ENCODE measurements at regions not wholly inside any gene's neighbourhood (a gene's known extent, or its start where the extent isn't known, plus 50 kb on each side); places are given as distances from the start of the nearest gene placed in this dataset.

GRCh38 chr10:108616559-108617285 lies 1306.6 kb downstream of the XPNPEP1 start (continued):
- TF ChIP-seq ZNF462 (CRISPR knock-in tag; IDR thresholded peaks at IDR 0.05), result no peak
- TF ChIP-seq POLR2AphosphoS5 (IDR thresholded peaks at IDR 0.05; ENCODE audit: low read depth), result no peak
- no peak for TF ChIP-seq EZH2 (IDR thresholded peaks at IDR 0.05; ENCODE audit: low read depth, unreplicated experiment)
- no peak for TF ChIP-seq EZH2phosphoT487 (IDR thresholded peaks at IDR 0.05; ENCODE audit: unreplicated experiment)
- TF ChIP-seq CTCF (conservative IDR thresholded peaks at IDR 0.05; ENCODE audit: low read depth in 2 of 2), result no peak
- TF ChIP-seq STAT1 (IDR thresholded peaks at IDR 0.05; ENCODE audit: unreplicated experiment), result no peak
- TF ChIP-seq REST (IDR thresholded peaks at IDR 0.05; ENCODE audit: unreplicated experiment), result no peak
- TF ChIP-seq ZNF114 (CRISPR knock-in tag; IDR thresholded peaks at IDR 0.05), result no peak

Measured in GM23338 (cell line).